Ovary (tissue), 3 donors: ENCODE measurements at regions not wholly inside any gene's neighbourhood (a gene's known extent, or its start where the extent isn't known, plus 50 kb on each side); places are given as distances from the start of the nearest gene placed in this dataset.

Source experiments
- CTCF ChIP-seq, 3 donors: fragments of 450-650 bp in 2 of 3; fragments of 200-600 bp in 1 of 3; IDR thresholded peaks; one replicate each; pipeline versions ENCODE4 v1.5.1 to v1.8.0; 2016 to 2022; ENCODE audit warnings: antibody characterized with exemption in 3 of 3, mild to moderate bottlenecking in 1 of 3
- POLR2A ChIP-seq: fragments of 450-650 bp; IDR thresholded peaks from one replicate; pipeline ENCODE4 v1.6.1; 2017; ENCODE audit warnings: antibody characterized with exemption, mild to moderate bottlenecking, moderate library complexity
- donor health status: DM: no; HTN: no; CAD: no.

DNA sequence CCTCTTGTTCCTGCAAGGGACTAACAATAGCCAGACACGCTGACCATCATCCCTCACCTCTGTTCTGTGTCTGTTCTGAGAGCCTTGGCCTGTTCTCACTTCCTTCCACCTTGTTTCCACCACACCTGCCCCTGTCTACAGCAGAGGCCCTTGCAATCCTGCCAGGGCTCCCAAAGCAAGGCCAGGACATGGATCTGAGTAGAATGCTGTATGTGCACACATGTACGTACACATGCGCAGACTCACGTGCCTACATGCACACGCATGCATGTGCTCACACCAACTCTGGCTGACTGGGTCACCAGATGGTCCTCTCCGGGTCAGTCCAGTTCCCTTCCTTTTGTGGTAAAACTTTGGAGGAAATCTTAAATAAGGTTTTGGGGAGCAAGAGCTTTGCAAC is 133.0 kb upstream of the C14orf180 start:
- TF ChIP-seq CTCF (IDR thresholded peaks at IDR 0.05) (no peak), POLR2A (no peak)
